HG02943 (cell line): ENCODE measurements at regions not wholly inside any gene's neighbourhood (a gene's known extent, or its start where the extent isn't known, plus 50 kb on each side); places are given as distances from the start of the nearest gene placed in this dataset.
A peak's percentile ranks its signal among the peaks of the same experiment; 100 is the strongest.

Source experiments
- ATAC-seq: cut with Tn5 transposase; IDR thresholded peaks from one replicate; pipeline ENCODE4 v1.9.1; 2021; ENCODE audit warnings: mild to moderate bottlenecking, low read depth, moderate library complexity; ENCODE audit not compliant: unreplicated experiment

DNA sequence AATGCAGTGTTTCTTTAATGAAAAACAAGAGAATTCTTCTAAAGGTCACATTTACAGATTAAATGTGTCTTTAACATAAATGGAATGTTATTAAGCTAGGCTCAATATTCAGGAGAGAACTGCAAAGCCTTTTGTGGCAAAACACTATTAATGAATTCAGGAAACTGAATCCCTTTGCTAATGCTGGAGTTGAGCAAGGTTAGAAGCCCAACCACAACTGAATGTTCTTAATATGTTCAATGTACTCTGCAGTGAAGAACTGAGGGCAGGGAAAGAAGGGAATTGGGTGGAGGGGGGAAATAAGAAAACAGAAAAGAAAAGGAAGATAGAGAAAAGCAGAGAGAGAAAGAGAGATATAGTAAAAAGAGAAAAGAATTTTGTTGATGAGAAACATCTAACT lies 276.7 kb upstream of the TMEM161B start:
- no peak for ATAC-seq

DNA sequence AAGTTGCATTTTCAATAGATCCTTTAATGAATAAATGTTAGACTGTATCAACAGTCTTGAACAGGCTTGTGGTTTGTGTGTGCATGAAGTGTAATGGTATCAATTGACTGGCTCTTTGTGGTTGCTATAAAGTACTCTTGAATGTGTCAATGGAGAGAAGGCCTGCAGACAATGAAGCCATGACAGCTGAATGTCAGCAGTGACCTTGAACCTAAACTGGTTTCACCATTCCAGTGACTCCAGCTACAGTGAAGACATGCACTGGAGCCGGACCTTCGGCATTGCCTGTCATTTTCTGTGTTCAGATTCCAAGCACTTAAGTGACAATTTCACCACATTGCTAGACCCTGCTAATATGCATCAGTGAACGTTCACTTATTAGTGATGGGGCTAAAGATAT lies 276.0 kb upstream of the TMEM161B start:
- ATAC-seq, result no peak

DNA sequence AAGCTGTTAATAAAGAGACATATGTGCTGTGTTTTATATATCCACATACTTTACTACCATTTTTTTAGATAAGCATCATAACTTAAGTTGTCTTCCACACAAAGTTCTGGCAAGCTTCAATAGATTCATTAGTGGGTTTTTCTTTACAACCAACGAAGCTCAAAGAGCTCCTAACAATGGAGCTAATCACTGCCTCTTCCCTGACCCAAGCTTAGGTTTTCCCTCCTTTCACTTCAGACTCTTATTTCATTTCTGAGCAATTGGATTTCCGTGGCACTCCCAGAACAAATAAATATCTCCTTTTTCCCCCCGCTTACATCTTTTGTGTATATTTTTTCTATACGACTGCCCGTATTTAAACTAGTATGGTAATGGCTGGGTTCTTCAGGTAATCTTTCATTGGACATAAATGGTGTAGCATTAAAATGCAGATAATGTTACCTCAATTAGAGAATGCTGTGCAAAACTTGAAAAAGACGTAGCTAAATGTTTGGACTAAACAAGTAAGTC lies 275.5 kb upstream of the TMEM161B start:
- no peak for ATAC-seq

- no peak for ATAC-seq
Observed at GRCh38 chr5:88542786-88543185, 274.1 kb upstream of the TMEM161B start.

DNA sequence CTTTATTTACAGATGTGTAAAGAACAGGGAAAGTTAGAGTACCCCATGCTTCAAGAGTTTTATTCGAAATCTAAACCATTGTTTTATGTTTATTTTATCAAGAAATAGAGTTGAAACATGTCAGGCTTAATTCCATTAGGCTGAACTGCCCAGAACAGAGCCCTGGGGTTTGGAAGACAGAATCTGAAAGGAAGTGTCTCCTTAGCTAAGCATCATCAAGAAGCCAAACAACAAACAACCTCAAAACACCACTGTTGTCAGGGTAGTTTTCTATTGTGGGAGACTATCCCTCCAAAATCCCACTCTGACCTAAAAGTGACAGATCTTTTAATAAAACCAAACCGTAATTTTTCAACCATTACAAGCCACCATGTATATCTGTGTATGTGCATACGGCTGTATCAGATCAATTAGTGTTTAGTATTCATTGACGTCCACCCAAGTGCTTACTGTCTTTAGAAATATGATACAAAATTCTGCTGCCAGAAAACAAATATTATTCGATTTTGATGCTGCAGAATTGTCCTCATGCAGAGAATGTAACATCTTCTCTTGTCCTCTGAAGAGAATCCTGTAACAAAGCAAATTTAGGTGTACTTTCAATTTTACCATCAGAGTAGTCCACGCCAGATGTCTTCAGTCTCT lies 271.9 kb upstream of the TMEM161B start:
- no peak for ATAC-seq

DNA sequence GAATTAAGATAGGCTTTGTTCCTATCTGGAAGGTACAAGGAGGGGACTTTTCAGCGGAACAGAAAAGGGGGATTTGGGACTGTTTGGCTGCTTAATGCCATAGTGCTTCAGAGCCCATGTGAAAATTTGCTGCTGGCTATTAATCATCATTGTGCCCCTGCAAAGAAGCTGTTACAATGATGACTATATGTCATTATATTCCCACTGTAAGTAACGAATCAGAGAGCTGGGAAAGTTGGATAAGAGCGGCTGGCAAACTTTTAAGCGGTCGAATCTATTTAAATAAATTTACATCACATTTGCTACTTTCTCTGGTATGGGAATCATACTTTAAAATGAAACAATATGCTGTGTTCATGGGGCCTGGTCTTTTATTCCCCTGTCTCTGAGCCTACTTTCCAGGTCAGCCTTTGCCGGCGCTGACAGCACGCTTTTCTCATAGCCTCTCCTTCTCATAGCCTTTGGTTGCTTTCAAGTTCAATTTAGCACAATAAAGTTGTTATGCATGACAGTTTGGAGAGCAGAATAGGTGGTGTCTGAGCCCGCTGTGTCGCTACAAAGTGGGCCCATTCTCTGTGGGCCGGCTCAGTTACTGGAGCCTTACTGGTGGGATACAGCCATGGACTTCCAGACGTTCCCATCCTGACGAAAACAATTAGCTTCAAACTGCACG lies 271.2 kb upstream of the TMEM161B start:
- ATAC-seq, result no peak

DNA sequence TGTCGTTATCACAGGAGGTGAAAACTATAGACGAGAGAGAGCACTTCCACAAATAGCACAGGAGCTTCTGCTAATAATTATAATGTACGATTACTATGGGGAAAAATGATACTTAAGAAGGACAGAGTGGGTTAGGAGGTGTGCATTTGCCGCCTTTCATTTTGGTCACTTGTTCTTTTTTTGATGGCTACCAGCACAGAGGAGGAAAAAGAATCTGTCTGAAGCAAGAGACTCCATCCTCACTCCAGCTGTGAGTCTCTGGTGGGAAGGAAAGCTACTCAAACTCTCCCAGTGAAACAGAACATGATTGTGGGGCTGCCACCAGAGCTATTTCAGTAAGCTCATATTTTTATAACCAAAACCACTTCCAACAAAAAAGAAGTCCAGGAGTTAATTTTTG lies 270.4 kb upstream of the TMEM161B start:
- no peak for ATAC-seq

- no peak for ATAC-seq
Observed at GRCh38 chr5:88536146-88536545, 267.5 kb upstream of the TMEM161B start.

- no peak for ATAC-seq
Observed at GRCh38 chr5:88524941-88525340, 256.3 kb upstream of the TMEM161B start.

DNA sequence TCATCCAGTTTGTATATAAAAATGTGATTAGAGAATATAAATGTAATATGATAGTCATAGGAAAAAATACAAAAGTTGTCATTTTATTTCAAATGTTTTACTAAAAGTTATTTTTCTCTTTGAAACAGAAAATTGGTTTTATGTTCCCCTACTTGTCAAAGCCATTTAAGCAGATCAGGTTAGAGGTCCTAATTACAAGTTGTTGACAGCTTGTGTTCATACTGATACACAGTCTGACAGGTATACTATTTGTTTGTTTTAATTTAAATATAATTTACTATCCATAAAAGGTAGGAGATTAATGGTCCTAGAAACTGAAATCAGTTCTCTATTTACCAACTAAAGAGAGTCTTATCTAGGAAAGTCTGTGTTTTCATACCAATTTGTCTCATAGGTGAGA lies 250.4 kb upstream of the TMEM161B start:
- ATAC-seq, result no peak

GRCh38 chr5:88518131-88519016 lies 249.7 kb upstream of the TMEM161B start:
- no peak for ATAC-seq

DNA sequence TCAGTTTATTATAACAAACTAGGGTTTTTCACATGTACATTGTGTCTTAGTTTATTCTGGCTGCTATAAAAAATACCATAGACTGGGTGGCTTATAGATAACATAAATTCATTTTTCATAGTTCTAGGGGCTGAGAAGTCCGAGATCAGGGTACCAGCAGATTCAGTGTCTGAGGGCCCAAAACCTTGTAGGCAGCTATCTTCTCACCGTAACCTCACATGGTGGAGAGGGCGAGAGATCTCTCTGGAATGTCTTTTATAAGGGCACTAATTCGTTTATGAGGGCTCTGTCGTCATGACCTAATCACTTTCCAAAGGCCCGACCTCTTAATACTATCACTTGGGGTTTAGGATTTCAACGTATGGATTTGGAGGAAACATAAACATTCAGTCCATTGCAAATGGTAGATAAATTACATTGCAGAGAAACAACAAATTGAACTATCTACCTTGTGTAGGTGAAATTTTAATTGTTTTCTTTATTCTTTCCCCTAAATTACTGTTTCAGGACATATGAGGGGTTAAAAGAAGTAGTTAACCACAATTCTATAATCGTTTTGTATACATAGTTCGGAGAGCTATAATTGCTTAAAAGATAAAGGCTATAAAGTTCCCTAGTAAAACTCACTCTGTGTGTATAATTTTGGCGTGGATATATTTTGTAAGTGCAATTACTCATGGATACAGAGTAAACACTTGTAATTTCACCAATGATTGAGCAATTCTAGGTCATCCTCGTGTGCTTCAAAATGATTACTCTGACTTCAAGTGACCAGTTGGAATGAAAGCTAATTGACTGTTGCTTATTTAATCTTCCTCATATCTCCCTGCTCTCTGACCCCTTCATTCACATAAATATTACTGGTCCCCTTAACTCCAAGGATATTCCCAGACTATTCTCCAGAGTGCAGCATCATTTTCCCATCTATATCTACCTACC lies 247.5 kb upstream of the TMEM161B start:
- ATAC-seq, result no peak

DNA sequence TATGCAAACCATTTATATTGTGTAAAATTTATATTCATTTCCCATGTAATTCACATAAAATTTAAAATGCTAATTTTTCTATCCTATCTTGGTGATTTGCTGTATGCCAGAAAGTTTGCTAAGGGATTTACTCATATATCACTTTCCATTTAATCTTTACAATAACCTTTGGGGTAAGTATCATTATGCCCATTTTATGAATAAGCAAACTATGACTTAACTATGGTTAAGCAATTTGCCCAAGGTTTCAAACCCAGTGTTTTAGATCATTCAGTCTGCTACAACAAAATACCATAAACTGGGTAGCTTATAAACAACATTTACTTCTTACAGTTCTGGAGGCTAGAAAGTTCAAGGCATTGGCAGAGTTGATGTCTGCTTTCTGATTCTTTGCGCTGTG lies 246.4 kb upstream of the TMEM161B start:
- no peak for ATAC-seq

- ATAC-seq, result no peak
Observed at GRCh38 chr5:88509403-88509802, 240.8 kb upstream of the TMEM161B start.

DNA sequence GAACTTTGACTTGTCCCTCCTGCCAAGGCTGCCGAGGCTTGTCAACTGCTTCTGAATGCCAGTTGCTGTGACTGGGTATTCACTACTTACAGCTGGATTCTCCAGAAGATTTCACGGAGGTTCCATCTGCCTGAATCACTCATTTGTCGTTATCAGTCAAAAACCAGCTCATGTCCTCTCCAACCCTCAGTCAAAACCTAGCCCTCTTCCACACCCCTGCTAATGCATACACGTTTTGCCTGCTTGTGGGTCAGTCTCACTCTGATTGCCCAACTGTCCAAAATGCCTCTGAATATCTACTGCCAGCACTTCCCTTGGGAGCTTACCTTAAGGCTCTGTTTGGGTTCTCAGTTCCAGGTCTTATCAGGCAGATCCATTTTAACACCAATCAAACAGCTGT lies 238.6 kb upstream of the TMEM161B start:
- no peak for ATAC-seq

DNA sequence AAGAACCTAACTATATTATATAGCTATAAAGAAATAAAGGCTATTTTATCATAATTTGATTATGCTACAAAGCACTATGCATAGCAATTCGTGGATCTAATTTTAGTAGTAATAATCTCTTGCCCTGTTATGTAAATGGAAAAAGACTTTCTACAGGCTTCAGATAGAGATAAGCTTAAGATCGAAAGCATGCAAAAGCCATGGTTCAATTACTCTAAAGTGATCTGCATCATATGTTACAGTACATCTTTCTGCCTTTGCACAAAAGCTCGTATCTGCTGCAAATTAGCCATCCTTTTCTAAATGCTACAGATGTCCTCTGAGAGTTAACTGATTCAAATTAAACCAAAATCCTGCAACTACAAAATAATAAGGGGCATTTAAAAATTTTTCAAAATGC lies 234.8 kb upstream of the TMEM161B start:
- no peak for ATAC-seq

DNA sequence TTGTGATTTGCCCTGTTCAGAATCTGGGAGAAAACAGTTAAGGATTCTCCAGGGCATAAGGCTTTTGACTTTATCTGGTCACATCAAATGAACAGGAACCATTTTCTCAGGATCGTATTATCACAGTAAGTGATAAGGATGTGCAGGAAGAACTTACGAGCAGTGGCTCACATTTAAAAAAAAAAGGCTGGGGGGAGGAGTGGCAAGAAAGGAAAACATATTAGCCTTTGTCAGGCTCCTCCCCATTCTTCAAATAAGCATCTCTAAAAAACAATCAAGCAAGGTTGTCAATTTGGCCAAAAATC lies 234.3 kb upstream of the TMEM161B start:
- ATAC-seq, result no peak

GRCh38 chr5:88502179-88503040 lies 233.8 kb upstream of the TMEM161B start:
- ATAC-seq, result peak; percentile 84

DNA sequence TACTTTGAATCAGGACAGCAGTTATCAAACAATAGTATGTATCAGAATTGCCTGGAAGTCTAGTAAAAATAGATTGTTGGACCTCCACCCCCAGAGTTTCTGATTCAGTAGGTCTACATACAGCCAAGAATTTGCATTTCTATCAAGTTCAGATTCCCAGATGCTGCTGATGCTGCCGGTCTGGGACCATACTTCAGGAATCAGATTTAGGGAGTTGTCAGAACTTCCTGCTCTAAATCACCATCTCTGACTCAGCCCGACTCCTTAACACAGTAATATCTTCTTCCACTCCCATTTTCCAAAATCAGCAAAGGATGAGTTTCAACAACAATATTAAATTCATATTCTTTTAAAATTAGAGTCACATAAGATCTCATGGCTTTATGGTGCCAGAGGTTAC lies 227.2 kb upstream of the TMEM161B start:
- no peak for ATAC-seq

GRCh38 chr5:88490874-88491273 lies 222.2 kb upstream of the TMEM161B start:
- no peak for ATAC-seq
